Activated T-cell treated with anti-CD3 and anti-CD28 coated beads, Interleukin-2, amount 50 U/mL, for 4 hours (primary cell): ENCODE measurements at regions not wholly inside any gene's neighbourhood (a gene's known extent, or its start where the extent isn't known, plus 50 kb on each side); places are given as distances from the start of the nearest gene placed in this dataset.

ENCODE experiments used
- ATAC-seq, 2 donors: fragments of 200-7000 bp; cut with Tn5 transposase; one replicate each; pipeline ENCODE4 v1.10.0; 2021
- DNase-seq: peaks from one replicate; pipeline ENCODE4 v3.0.0-alpha.2; 2020
- H3K27me3 Mint-ChIP-seq: one replicate; pipeline ENCODE4 v1.8.0; 2021; ENCODE audit warnings: low read depth, mixed read lengths
- H3K36me3 Mint-ChIP-seq: one replicate; pipeline ENCODE4 v1.8.0; 2022; ENCODE audit warnings: mixed read lengths; ENCODE audit not compliant: insufficient read depth
- H3K4me1 Mint-ChIP-seq: one replicate; pipeline ENCODE4 v1.8.0; 2021; ENCODE audit warnings: low read depth, mixed read lengths
- H3K4me3 Mint-ChIP-seq: one replicate; pipeline ENCODE4 v1.8.0; 2021; ENCODE audit warnings: mild to moderate bottlenecking, moderate library complexity, mixed read lengths
- H3K9me3 Mint-ChIP-seq: one replicate; pipeline ENCODE4 v1.8.0; 2021; ENCODE audit warnings: mixed read lengths

DNA sequence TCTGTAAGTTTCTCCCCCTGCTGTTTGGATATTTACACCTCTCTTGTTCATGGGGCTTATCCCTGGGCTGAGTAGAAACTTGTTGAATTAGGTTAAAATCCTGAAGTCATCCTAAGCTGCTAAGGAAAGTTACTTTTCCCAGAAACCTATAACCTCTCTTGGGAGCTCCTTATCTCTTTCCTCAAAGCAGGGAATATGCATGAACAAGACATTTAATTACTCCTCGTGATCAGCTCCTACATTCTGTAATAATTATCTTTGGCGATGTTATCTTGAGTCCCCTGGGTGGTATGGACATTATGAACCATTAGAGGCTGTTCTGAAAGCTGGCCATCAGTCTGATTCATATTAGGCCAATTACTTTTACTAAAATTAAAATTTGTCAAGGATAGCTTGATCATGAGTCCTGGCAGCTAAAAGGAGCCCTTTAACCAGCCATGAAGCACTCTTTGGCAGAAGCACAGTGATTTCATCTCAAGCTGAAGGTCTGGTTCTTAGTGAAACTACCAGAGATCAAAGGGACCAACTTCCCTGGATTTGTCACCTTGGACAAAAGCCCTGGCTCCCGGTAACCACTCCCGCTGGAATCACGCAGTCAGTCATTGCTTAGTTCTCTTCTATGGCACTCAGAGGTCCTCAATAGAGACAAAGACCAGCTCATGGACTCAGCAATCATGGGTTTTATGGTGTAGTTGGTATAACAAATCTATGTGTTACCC, 811.8 kb downstream of the UQCRFS1 start:
- no peaks in the 10 kb centered on the region for H3K4me1 Mint-ChIP-seq
- H3K9me3 Mint-ChIP-seq, result peaks cover 7% of the 10 kb centered on the region
- H3K36me3 Mint-ChIP-seq, result no peaks in the 10 kb centered on the region
- no peaks in the 10 kb centered on the region for H3K27me3 Mint-ChIP-seq
- DNase-seq (no peak), ATAC-seq (no peak)
- H3K4me3 Mint-ChIP-seq, result no peak overlapping the region

DNA sequence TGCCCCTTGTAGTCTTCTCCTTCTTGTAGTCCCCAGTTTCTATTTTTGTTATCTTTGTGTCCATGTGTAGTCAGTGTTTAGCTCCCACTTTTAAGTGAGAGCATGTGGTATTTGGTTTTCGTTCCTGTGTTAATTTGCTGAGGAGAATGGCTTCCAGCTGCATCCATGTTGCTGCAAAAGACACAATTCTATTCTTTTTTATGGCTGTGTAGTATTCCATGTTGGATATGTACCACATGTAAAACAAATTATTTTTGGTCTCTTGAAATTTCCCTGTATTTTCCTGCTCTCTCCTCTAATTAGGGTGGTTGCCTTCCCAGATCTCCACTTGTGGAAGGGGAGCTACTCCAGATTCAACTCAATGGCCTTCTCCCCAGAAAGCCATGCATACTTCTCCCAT, 813.8 kb downstream of the UQCRFS1 start:
- ATAC-seq (no peak), DNase-seq (no peak)
- H3K4me3 Mint-ChIP-seq, result no peak overlapping the region
- peaks cover 7% of the 10 kb centered on the region for H3K9me3 Mint-ChIP-seq
- no peaks in the 10 kb centered on the region for H3K36me3 Mint-ChIP-seq
- H3K27me3 Mint-ChIP-seq, result no peaks in the 10 kb centered on the region
- peaks cover 8% of the 10 kb centered on the region for H3K4me1 Mint-ChIP-seq

DNA sequence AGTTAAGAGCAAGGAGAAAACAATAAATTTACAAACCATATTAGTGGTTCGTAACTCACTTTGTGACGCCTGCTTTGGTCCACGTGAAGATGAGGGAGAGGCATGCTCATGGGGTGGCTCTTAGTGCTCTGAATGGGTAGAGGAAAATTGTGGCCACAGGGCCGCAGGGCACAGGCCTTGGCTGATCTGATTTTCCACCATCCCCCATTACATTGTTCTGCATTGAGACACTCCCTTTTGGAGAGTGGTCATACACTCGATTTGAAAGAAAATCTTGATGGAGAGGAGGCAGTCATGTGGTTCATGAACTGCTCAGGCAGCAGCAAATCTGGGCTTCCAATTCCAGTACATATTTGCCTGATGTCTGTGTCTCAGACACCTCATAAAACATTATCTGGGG, 815.2 kb downstream of the UQCRFS1 start:
- Mint-ChIP-seq H3K4me1 (peaks cover 11% of the 10 kb centered on the region), H3K36me3 (no peaks in the 10 kb centered on the region), H3K27me3 (no peaks in the 10 kb centered on the region), H3K9me3 (peaks cover 7% of the 10 kb centered on the region), H3K4me3 (no peak overlapping the region)
- DNase-seq (no peak), ATAC-seq (no peak)

DNA sequence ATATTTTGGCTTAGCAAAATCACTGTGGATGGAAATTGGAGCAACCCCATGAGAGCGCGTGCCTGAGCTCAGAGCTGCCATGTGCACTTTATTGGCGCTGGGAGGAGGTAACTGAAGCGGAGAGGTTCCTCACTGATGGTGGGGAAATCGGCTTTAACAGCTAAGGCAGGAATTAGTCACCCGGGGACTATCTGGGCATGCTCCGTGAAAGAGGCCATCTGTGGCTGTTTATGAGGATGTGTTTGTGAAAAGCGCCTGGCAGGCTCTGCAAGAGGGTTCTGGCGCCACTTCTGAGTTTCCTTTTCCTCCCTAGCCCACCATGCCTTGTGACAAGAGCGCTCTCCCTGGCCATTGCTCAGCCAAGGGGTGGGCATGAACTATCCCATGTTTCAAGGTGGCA, 815.6 kb downstream of the UQCRFS1 start:
- Mint-ChIP-seq H3K4me1 (peaks cover 11% of the 10 kb centered on the region), H3K4me3 (no peak overlapping the region), H3K9me3 (peaks cover 7% of the 10 kb centered on the region), H3K27me3 (no peaks in the 10 kb centered on the region), H3K36me3 (no peaks in the 10 kb centered on the region)
- DNase-seq, result no peak
- ATAC-seq, result no peak

DNA sequence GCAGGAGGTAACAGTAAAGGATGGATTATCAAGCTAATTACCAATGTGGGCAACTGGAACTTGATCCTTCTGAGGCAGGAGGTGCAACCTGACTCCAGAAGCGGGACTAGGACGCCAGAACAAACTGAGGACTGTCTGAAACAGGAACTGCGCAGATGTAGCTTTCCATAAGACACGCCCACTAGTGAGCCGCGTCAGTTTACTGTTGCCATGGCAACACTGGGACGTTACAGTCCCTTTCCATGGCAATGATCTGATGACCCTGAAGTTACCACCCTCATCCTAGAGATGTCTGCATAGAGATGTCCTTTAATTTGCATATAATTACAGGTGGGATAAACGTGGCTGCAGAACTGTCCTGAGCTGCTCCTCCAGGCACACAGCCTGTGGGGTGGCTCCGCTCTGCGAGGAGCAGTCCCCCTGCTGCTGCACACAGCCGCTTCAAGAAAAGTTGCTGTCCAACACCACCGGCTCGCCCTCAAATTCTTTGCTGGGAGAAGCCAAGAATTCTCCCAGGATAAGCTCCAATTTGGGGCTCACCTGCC, 816.6 kb downstream of the UQCRFS1 start:
- H3K4me1 Mint-ChIP-seq, result peaks cover 14% of the 10 kb centered on the region
- ATAC-seq, result no peak
- no peaks in the 10 kb centered on the region for H3K36me3 Mint-ChIP-seq
- H3K9me3 Mint-ChIP-seq, result peaks cover 7% of the 10 kb centered on the region
- no peaks in the 10 kb centered on the region for H3K27me3 Mint-ChIP-seq
- no peak for DNase-seq
- H3K4me3 Mint-ChIP-seq, result no peak overlapping the region

DNA sequence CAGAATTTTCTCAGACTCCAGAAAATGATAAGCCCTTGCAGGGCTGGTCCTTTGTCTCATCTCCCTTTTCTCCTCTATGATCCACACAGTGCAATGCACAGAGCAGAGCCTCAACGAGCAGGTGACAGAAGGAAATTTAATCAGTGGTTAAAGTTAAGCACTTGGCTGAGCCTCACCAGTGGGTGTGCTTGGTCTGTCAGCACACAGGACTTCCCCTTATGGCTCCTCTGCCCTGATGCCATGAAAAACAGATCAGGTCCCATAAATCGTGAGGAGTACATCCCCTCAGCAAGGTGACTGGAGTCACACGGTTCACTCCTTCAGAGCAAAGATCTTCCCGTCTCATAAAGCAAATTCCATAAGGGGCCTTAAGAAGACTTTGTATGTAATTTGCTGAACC, 818.2 kb downstream of the UQCRFS1 start:
- H3K36me3 Mint-ChIP-seq, result no peaks in the 10 kb centered on the region
- H3K4me3 Mint-ChIP-seq, result no peak overlapping the region
- H3K9me3 Mint-ChIP-seq, result peaks cover 7% of the 10 kb centered on the region
- no peak for ATAC-seq
- no peak for DNase-seq
- no peaks in the 10 kb centered on the region for H3K27me3 Mint-ChIP-seq
- H3K4me1 Mint-ChIP-seq, result peaks cover 14% of the 10 kb centered on the region

DNA sequence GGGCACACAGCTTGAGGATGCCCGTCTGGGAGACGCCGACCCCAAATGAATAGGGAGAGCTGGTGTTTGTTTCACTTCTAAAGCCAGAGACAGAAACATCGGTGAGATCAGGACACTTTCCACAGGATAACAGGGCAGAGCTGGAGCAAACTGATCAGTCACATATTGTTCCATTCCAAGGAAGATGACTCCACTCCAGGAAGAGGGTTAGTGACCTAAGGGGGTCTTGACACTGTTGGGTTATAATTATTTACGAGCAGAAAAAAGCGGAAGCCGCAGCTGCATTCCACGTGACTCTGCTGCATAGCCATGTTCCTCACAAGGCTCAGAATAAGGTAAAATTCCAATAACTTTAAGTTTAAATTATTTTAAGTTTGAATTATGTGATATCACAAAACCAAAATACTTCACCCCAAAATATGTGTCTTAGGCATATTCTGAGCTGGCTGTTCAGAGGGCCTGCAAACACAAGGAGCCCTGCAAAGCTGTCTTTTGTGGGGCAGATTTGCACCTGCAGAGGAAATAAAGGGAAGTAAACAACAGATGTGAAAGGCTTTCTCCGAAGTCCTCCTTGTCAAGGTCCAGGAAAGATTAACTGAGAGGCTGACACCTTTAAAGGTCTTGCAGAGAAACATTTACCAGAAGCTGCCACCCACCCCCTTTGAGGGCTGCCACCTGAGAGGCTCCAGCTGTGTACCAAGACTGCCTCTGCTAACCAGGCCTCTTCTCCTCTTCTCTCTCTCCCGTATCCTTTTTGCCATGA, 819.2 kb downstream of the UQCRFS1 start:
- Mint-ChIP-seq H3K27me3 (no peaks in the 10 kb centered on the region), H3K4me1 (peaks cover 14% of the 10 kb centered on the region), H3K36me3 (no peaks in the 10 kb centered on the region), H3K4me3 (peak overlapping the region; percentile 54), H3K9me3 (no peaks in the 10 kb centered on the region)
- ATAC-seq, result no peak
- DNase-seq, result no peak

DNA sequence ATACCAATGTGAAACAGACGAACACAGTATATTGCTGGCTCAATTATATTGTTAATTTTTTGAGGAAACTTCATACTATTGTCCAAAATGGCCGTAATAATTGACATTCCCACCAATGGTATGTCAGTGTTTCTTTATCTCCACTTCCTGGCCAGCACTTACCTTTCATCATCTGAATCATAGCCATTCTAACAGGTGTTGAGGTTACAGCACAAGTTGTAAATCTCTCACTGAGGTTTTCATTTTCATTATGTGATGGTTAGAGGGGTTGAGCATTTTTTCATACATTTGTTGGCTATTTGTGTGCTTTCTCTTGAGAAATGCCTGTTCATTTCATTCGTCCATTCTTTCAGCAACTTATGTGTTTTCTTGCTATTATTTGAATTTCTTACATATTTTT, 824.0 kb downstream of the UQCRFS1 start:
- Mint-ChIP-seq H3K4me3 (no peak overlapping the region), H3K9me3 (peaks cover 3% of the 10 kb centered on the region), H3K4me1 (peaks cover 12% of the 10 kb centered on the region), H3K36me3 (no peaks in the 10 kb centered on the region), H3K27me3 (no peaks in the 10 kb centered on the region)
- DNase-seq (no peak), ATAC-seq (no peak)

DNA sequence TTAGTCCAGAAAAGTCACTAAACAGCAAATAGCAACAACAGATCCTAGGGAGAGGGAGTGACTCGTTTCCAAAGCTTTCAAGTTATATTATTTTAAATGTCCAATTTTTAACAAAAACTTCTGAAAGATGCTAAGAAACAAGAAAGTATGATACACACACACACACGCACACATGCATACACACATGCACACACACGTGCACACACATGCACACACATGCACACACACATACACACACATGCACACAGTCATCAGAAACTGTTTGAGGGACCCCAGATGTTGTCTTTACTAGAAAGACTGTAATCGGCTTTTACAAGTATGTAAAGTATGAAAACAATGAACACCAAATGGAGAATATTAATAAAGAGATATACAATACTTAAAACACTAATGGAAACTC, 825.4 kb downstream of the UQCRFS1 start:
- no peaks in the 10 kb centered on the region for H3K27me3 Mint-ChIP-seq
- peaks cover 3% of the 10 kb centered on the region for H3K9me3 Mint-ChIP-seq
- DNase-seq (no peak), ATAC-seq (no peak)
- H3K36me3 Mint-ChIP-seq, result no peaks in the 10 kb centered on the region
- peaks cover 8% of the 10 kb centered on the region for H3K4me1 Mint-ChIP-seq
- H3K4me3 Mint-ChIP-seq, result no peak overlapping the region

DNA sequence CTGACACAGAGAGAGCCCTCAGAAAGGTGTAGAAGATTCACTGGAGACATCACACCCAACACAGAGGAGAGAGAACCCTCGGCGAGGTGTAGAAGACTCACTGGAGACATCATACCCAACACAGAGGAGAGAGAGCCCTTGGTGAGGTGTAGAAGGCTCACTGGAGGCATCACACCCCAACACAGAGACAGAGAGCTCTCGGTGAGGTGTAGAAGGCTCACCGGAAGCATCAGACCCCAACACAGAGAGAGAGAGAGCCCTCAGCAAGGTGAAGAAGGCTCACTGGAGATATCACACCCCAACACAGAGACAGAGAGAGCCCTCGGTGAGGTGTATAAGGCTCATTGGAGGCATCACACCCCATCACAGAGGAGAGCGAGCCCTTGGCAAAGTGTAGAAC, 826.5 kb downstream of the UQCRFS1 start:
- Mint-ChIP-seq H3K9me3 (peaks cover 3% of the 10 kb centered on the region), H3K36me3 (no peaks in the 10 kb centered on the region), H3K4me1 (peaks cover 6% of the 10 kb centered on the region), H3K27me3 (no peaks in the 10 kb centered on the region), H3K4me3 (no peak overlapping the region)
- ATAC-seq (no peak), DNase-seq (no peak)

DNA sequence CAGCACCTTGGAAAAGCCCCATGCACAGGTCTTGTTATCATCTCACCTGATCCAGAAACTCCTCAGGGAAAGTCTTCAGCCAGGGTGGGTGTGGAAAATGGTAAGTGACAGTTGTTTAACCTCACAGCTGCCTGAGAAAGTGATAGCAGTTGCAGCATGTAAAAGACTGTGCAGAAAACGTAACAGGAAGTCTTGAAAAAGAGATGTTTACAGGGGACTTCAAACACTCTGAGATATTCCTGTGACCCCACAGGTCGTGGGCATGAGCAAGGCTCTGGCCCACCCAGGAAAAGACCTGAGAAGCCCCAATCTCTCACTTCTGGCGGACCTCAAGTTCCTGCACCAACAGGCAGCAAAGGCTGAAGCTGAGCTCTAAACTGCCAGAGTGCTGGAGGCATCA, 826.9 kb downstream of the UQCRFS1 start:
- ATAC-seq (no peak), DNase-seq (no peak)
- H3K36me3 Mint-ChIP-seq, result no peaks in the 10 kb centered on the region
- no peaks in the 10 kb centered on the region for H3K27me3 Mint-ChIP-seq
- H3K4me1 Mint-ChIP-seq, result peaks cover 6% of the 10 kb centered on the region
- no peak overlapping the region for H3K4me3 Mint-ChIP-seq
- H3K9me3 Mint-ChIP-seq, result peaks cover 3% of the 10 kb centered on the region

DNA sequence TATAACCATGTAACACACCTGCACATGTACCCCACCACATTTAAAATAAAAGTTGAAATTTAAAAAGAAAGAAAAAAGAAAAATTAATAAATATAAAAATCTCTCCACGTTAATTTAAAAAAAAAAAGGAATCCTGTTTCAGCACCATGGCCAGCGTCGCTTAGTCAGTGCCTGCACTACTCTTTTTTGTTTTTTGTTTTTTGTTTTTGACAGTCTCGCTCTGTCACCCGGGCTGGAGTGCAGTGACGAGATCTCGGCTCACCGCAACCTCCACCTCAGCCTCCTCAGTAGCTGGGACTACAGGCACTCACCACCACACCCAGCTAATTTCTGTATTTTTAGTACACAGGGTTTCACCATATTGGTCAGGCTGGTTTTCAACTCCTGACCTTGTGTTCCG, 835.9 kb downstream of the UQCRFS1 start:
- H3K4me1 Mint-ChIP-seq, result no peaks in the 10 kb centered on the region

DNA sequence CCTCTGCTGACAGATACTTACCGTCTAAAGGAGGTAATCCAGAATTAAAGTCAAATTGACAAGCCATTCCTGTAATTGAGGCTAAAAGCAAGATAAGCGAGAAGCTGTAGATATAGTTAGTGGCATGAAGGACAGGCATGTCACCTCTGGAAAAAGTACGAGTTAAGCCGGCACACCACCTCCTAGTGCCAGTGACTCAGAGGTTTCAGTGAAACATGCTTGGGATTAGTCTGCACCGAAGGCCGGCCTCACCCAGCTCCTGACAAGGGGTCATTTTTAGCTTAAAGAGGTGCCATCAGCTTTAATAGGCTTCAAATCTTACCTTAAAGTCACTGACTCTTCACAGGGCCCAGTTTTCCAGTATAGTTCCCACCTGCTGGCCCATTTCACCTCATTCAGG, 838.0 kb downstream of the UQCRFS1 start:
- Mint-ChIP-seq H3K36me3 (no peaks in the 10 kb centered on the region), H3K4me1 (no peaks in the 10 kb centered on the region), H3K27me3 (no peaks in the 10 kb centered on the region), H3K4me3 (no peak overlapping the region), H3K9me3 (peaks cover 4% of the 10 kb centered on the region)
- DNase-seq (no peak), ATAC-seq (no peak)

More for the DNA sequence above, 835.9 kb downstream of the UQCRFS1 start:
- no peaks in the 10 kb centered on the region for H3K36me3 Mint-ChIP-seq
- DNase-seq (no peak), ATAC-seq (no peak)
- H3K9me3 Mint-ChIP-seq, result no peaks in the 10 kb centered on the region
- H3K4me3 Mint-ChIP-seq, result no peak overlapping the region
- no peaks in the 10 kb centered on the region for H3K27me3 Mint-ChIP-seq

DNA sequence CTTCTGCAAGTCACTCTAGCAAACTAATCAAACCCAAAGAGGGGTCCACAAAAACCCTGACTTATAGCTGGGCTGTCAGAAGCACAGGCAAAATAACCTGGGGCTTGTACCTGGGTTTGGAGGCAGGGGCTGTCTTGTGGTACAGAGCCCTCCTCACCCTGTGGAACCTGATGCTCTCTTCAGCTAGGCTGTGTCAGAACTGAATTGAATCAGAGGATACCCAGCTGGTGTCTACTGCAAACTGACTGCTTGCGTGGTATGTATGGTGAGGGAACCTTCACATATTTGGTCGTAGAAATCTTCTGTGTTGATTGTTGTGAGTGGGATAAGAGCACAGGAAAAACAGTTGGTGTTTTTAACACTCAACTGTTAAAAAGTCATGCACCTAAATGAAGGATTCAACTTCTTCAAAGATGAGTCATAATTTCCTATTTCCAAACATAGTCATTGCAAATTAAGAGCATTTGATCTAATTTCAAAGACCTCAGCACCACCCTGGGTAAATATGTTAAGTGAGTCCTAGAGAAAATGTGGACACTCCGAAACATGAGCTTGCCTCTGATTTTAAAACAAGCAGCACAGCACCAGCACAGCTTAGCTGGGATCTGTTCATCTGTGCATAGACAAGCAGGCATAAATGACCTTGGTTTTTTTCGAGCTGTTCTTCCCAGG, 840.2 kb downstream of the UQCRFS1 start:
- DNase-seq (no peak), ATAC-seq (no peak)
- Mint-ChIP-seq H3K36me3 (no peaks in the 10 kb centered on the region), H3K27me3 (no peaks in the 10 kb centered on the region), H3K9me3 (peaks cover 9% of the 10 kb centered on the region), H3K4me1 (no peaks in the 10 kb centered on the region), H3K4me3 (no peak overlapping the region)
